Neural cell (in vitro differentiated cells): ENCODE measurements at regions not wholly inside any gene's neighbourhood (a gene's known extent, or its start where the extent isn't known, plus 50 kb on each side); places are given as distances from the start of the nearest gene placed in this dataset.

Experiments used
- EP300 ChIP-seq: fragments of 450-650 bp; conservative IDR thresholded peaks from 2 replicates; pipeline ENCODE4 v1.6.1; 2014; ENCODE audit warnings: antibody characterized with exemption, mild to moderate bottlenecking, moderate library complexity; ENCODE audit not compliant: poor library complexity, severe bottlenecking
- EZH2 ChIP-seq: fragments of 200-600, 300-800 bp; shearing (Covaris generic), sonication (generic); IDR thresholded peaks from 2 replicates; pipeline ENCODE4 v1.6.1; 2014; ENCODE audit warnings: antibody characterized with exemption, low read length, borderline replicate concordance, mild to moderate bottlenecking; ENCODE audit not compliant: insufficient read depth, poor library complexity, severe bottlenecking
- POLR2AphosphoS5 ChIP-seq: IDR thresholded peaks from 2 replicates; pipeline ENCODE4 v1.6.1; 2012
- RAD21 ChIP-seq: fragments of 450-650 bp; conservative IDR thresholded peaks from 2 replicates; pipeline ENCODE4 v1.6.1; 2014; ENCODE audit warnings: antibody characterized with exemption, mild to moderate bottlenecking, moderate library complexity
- SMC3 ChIP-seq: fragments of 450-650 bp; conservative IDR thresholded peaks from 2 replicates; pipeline ENCODE4 v1.6.1; 2014; ENCODE audit warnings: antibody characterized with exemption, mild to moderate bottlenecking, moderate library complexity; ENCODE audit not compliant: poor library complexity
- TAF1 ChIP-seq: IDR thresholded peaks from 2 replicates; pipeline ENCODE4 v1.6.1; 2012; ENCODE audit warnings: low read depth
- TF ChIP-seq, protein P1 (sequence below): fragments of 450-650 bp; IDR thresholded peaks from 2 replicates; pipeline ENCODE4 v1.5.1; 2014; ENCODE audit warnings: antibody characterized with exemption, mild to moderate bottlenecking, moderate library complexity; ENCODE audit not compliant: poor library complexity, severe bottlenecking
- TF ChIP-seq, protein P2 (sequence below): IDR thresholded peaks from 2 replicates; pipeline ENCODE4 v1.6.1; 2012; ENCODE audit warnings: borderline replicate concordance

DNA sequence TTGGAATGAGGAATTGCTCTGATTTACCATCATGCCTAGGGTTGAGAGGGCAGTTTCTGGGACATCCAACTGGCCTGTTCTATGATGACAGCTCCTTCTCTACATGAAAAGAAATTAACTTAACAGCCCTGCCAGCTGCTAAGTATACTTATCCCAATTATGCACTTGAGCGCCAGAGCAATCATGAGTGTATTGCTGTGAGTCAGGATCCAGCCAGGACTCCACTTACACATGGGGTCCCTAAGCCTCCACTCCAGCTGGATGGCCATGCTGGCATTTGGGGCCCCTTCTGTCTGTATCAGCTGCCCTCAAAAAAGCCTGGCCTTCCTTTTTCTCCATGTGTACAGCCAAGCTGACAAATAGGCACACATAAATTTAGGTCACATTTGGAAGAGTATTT, 481.9 kb downstream of the TMX3 start:
- no peak for TF ChIP-seq RAD21
- TF ChIP-seq, protein P1, sequence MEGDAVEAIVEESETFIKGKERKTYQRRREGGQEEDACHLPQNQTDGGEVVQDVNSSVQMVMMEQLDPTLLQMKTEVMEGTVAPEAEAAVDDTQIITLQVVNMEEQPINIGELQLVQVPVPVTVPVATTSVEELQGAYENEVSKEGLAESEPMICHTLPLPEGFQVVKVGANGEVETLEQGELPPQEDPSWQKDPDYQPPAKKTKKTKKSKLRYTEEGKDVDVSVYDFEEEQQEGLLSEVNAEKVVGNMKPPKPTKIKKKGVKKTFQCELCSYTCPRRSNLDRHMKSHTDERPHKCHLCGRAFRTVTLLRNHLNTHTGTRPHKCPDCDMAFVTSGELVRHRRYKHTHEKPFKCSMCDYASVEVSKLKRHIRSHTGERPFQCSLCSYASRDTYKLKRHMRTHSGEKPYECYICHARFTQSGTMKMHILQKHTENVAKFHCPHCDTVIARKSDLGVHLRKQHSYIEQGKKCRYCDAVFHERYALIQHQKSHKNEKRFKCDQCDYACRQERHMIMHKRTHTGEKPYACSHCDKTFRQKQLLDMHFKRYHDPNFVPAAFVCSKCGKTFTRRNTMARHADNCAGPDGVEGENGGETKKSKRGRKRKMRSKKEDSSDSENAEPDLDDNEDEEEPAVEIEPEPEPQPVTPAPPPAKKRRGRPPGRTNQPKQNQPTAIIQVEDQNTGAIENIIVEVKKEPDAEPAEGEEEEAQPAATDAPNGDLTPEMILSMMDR, result no peak
- no peak for TF ChIP-seq EZH2
- peak; percentile 19 for TF ChIP-seq POLR2AphosphoS5
- TF ChIP-seq EP300, result no peak
- no peak for TF ChIP-seq SMC3
- TF ChIP-seq TAF1, result no peak
- TF ChIP-seq, protein P2, sequence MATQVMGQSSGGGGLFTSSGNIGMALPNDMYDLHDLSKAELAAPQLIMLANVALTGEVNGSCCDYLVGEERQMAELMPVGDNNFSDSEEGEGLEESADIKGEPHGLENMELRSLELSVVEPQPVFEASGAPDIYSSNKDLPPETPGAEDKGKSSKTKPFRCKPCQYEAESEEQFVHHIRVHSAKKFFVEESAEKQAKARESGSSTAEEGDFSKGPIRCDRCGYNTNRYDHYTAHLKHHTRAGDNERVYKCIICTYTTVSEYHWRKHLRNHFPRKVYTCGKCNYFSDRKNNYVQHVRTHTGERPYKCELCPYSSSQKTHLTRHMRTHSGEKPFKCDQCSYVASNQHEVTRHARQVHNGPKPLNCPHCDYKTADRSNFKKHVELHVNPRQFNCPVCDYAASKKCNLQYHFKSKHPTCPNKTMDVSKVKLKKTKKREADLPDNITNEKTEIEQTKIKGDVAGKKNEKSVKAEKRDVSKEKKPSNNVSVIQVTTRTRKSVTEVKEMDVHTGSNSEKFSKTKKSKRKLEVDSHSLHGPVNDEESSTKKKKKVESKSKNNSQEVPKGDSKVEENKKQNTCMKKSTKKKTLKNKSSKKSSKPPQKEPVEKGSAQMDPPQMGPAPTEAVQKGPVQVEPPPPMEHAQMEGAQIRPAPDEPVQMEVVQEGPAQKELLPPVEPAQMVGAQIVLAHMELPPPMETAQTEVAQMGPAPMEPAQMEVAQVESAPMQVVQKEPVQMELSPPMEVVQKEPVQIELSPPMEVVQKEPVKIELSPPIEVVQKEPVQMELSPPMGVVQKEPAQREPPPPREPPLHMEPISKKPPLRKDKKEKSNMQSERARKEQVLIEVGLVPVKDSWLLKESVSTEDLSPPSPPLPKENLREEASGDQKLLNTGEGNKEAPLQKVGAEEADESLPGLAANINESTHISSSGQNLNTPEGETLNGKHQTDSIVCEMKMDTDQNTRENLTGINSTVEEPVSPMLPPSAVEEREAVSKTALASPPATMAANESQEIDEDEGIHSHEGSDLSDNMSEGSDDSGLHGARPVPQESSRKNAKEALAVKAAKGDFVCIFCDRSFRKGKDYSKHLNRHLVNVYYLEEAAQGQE, result no peak
